ENCODE measurements at regions not wholly inside any gene's neighbourhood (a gene's known extent, or its start where the extent isn't known, plus 50 kb on each side); places are given as distances from the start of the nearest gene placed in this dataset.

GRCh38 chr2:225779829-225780228 lies 380.3 kb downstream of the NYAP2 start:
- no peak for TF ChIP-seq FOXA1 (IDR thresholded peaks at IDR 0.05)
- no peak for TF ChIP-seq CTCF (IDR thresholded peaks at IDR 0.05; ENCODE audit: low read depth, low read length, missing input control)
- no peak for TF ChIP-seq TAF1 (conservative IDR thresholded peaks at IDR 0.05)
- TF ChIP-seq RXRA (IDR thresholded peaks at IDR 0.05), result no peak
- no peak for TF ChIP-seq MAX (IDR thresholded peaks at IDR 0.05)
- TF ChIP-seq YY1 (IDR thresholded peaks at IDR 0.05), result no peak

All from liver (tissue), 3 donors.